Retinal pigment epithelial cell (primary cell): ENCODE measurements at regions not wholly inside any gene's neighbourhood (a gene's known extent, or its start where the extent isn't known, plus 50 kb on each side); places are given as distances from the start of the nearest gene placed in this dataset.

Source experiments
- DNase-seq: peaks from one replicate; pipeline ENCODE4 v3.0.0-alpha.2; 2010; ENCODE audit warnings: low read depth
- H3K4me3 ChIP-seq: 2 replicates; pipeline ENCODE4 v1.5.1; 2011; ENCODE audit warnings: mild to moderate bottlenecking, low read length, control low read depth, moderate library complexity
- CTCF ChIP-seq: conservative IDR thresholded peaks from 2 replicates; pipeline ENCODE4 v1.5.1; 2011; ENCODE audit warnings: low read depth, low read length, control low read depth, inconsistent platforms

GRCh38 chr1:199261328-199261727 lies 622.5 kb downstream of the PTPRC start:
- no peak overlapping the region for H3K4me3 ChIP-seq
- DNase-seq: no peak
- no peak for TF ChIP-seq CTCF

GRCh38 chr1:199264283-199264682 lies 625.4 kb downstream of the PTPRC start:
- TF ChIP-seq CTCF: no peak
- H3K4me3 ChIP-seq: no peak overlapping the region
- DNase-seq: no peak

GRCh38 chr1:199264911-199265310 lies 626.1 kb downstream of the PTPRC start:
- no peak for DNase-seq
- no peak overlapping the region for H3K4me3 ChIP-seq

GRCh38 chr1:199265319-199265718 lies 626.5 kb downstream of the PTPRC start:
- H3K4me3 ChIP-seq: no peak overlapping the region

More at GRCh38 chr1:199264911-199265310, 626.1 kb downstream of the PTPRC start:
- TF ChIP-seq CTCF: no peak

GRCh38 chr1:199269241-199269640 lies 630.4 kb downstream of the PTPRC start:
- no peak overlapping the region for H3K4me3 ChIP-seq
- DNase-seq: no peak
- no peak for TF ChIP-seq CTCF

More at GRCh38 chr1:199265319-199265718, 626.5 kb downstream of the PTPRC start:
- DNase-seq: no peak
- TF ChIP-seq CTCF: no peak

GRCh38 chr1:199272139-199272544 lies 633.3 kb downstream of the PTPRC start:
- TF ChIP-seq CTCF: no peak
- H3K4me3 ChIP-seq: no peak overlapping the region
- peak; percentile 92 for DNase-seq

GRCh38 chr1:199272628-199273086 lies 633.8 kb downstream of the PTPRC start:
- DNase-seq: peak; percentile 97
- TF ChIP-seq CTCF: no peak
- H3K4me3 ChIP-seq: no peak overlapping the region
